ENCODE measurements at regions not wholly inside any gene's neighbourhood (a gene's known extent, or its start where the extent isn't known, plus 50 kb on each side); places are given as distances from the start of the nearest gene placed in this dataset.
"Not testable (repeated sequence)": the region's sequence is repeated elsewhere in the genome, so short reads cannot be mapped to it uniquely, and the experiment has no call there.

DNA sequence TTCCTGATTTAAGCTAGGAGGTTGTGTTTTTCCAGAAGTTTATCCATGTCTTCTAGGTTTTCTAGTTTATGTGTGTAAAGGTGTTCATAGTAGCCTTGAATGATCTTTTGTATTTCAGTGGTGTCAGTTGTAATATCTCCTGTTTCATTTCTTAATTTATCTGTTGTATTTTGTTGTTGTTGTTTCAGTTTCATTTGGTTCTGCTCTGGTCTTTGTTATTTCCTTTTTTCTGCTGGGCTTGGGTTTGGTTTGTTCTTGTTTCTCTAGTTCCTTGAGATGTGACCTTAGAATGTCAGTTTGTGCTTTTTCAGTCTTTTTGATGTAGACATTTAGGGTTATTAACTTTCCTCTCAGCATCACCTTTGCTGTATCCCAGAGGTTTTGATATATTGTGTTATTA, 62.8 kb downstream of the SCP2D1 start:
- H3K27ac ChIP-seq; CTCF ChIA-PET; DNase-seq (ENCODE audit: low spot score); POLR2A ChIA-PET (ENCODE audit: low non-redundant PET): not testable (repeated sequence)

DNA sequence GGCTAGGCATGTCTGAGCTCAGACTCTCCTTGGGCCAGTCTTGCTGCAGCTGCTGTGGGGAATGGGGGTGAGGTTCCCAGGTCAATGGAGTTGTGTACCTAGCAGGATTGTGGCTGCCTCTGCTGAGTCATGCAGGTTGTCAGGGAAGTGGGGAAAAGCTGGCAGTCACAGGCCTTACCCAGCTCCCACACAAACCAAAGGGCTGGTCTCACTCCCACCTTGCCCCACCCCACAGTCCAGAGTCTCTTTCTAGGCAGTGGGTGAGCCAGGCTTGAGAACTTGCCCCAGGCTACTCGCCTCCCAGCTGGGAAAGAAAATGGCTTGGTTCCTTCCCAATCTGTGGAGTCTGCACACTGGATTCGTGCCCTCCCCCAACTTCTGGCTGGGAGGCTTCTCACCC, 65.7 kb downstream of the SCP2D1 start:
- ChIA-PET CTCF (interaction anchor here (0.5 kb wide), 1 partner anchor 23 kb away, joined by 3 read pairs; no protein-coding TSS in a partner anchor), POLR2A (ENCODE audit: low non-redundant PET) (no interaction called here)
- peak overlapping the region; percentile 80 for H3K27ac ChIP-seq
- TF ChIP-seq, protein P1, sequence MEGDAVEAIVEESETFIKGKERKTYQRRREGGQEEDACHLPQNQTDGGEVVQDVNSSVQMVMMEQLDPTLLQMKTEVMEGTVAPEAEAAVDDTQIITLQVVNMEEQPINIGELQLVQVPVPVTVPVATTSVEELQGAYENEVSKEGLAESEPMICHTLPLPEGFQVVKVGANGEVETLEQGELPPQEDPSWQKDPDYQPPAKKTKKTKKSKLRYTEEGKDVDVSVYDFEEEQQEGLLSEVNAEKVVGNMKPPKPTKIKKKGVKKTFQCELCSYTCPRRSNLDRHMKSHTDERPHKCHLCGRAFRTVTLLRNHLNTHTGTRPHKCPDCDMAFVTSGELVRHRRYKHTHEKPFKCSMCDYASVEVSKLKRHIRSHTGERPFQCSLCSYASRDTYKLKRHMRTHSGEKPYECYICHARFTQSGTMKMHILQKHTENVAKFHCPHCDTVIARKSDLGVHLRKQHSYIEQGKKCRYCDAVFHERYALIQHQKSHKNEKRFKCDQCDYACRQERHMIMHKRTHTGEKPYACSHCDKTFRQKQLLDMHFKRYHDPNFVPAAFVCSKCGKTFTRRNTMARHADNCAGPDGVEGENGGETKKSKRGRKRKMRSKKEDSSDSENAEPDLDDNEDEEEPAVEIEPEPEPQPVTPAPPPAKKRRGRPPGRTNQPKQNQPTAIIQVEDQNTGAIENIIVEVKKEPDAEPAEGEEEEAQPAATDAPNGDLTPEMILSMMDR (conservative IDR thresholded peaks at IDR 0.05; ENCODE audit: low read depth): no peak
- DNase-seq (ENCODE audit: low spot score): peak; percentile 34

DNA sequence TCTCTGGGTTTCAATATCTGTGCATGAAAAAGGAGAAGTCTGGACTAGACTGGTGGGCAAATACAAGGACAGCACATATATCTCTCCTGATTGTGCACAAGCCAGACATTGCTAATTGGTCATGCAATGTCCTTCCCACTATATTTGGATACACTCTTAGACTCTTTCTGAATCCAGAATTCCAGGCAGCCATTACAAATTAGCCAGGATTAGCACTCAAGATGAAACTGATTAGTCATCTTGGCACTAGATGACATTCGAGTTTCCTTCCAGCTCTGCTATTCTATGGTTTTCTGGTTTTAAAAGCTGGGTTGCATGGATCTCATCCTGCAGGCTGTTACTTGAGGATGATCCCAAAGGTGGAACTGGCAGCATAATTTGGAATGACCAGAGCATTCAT, 73.2 kb downstream of the SCP2D1 start:
- TF ChIP-seq, protein P1 (conservative IDR thresholded peaks at IDR 0.05; ENCODE audit: low read depth): no peak
- no peak for DNase-seq (ENCODE audit: low spot score)
- no peak overlapping the region for H3K27ac ChIP-seq
- ChIA-PET POLR2A (ENCODE audit: low non-redundant PET) (interaction anchor here (0.6 kb wide), 1 partner anchor 344 kb away, joined by 3 read pairs; no protein-coding TSS in a partner anchor), CTCF (no interaction called here)

DNA sequence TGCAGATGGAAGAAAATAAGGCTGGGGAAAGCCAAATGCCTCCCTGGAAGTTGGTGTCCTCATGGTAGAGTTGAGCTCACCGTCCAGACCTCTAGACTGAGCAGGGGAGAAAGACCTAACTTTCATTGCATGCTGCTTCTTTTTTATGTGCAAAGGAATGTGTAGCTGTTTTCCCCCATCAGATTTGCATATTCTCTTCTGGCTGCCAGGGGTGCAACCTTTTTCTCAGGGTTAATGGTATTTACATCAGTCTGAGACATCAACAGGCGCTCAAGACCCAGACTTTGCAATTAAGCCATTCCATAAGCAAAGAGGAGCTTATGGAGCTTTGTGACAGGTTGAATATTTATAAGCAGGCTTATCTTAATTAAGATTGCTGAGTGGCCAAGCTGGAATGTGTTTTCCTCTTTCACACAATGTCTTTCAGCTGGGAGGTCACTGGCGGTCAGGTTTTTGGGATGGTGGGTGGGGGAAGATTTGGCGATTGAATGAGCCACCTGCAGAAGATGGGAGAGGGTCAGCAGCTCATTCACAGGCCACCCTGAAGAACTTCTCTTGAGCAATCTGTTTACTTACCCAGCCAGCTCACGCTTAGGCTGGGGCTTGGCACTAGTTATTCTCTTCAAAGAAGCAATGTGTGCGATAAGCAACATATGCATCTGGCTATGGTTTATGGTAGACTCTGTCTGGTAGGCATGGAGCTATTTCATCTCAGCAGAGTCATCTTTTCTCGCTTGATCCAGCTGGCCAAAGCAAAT, 88.6 kb downstream of the SCP2D1 start:
- no peak overlapping the region for H3K27ac ChIP-seq
- no peak for DNase-seq (ENCODE audit: low spot score)
- CTCF ChIA-PET: interaction anchor here (0.6 to 0.7 kb wide), 2 partner anchors 23 to 125 kb away, joined by 3 to 5 read pairs; no protein-coding TSS in a partner anchor
- TF ChIP-seq, protein P1 (conservative IDR thresholded peaks at IDR 0.05; ENCODE audit: low read depth): no peak
- POLR2A ChIA-PET (ENCODE audit: low non-redundant PET): no interaction called here

DNA sequence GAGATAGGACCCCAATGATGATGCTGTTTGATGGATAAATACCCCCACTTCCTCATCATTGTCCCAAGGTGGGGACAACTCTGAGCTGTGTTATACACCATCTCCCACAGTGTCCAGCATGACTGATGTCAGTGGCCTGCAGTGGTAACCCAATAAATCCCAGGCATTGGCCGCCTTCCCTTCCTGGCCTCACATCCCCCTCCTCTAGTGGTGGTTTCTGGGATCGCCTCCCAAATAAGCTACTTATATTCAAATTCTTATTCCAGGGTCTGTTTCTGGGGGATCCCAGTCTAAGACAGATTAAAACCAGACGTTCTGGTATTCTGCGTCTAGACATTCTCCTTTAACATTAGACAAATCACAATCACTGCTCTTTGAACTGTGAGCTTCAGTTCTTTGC, 90.6 kb downstream of the SCP2D1 start:
- ChIA-PET CTCF (interaction anchor here (0.6 to 1.1 kb wide), 3 partner anchors 8 to 397 kb away, joined by 3 read pairs; no protein-coding TSS in a partner anchor), POLR2A (ENCODE audit: low non-redundant PET) (no interaction called here)
- no peak overlapping the region for H3K27ac ChIP-seq
- DNase-seq (ENCODE audit: low spot score): no peak
- TF ChIP-seq, protein P1 (conservative IDR thresholded peaks at IDR 0.05; ENCODE audit: low read depth): no peak

DNA sequence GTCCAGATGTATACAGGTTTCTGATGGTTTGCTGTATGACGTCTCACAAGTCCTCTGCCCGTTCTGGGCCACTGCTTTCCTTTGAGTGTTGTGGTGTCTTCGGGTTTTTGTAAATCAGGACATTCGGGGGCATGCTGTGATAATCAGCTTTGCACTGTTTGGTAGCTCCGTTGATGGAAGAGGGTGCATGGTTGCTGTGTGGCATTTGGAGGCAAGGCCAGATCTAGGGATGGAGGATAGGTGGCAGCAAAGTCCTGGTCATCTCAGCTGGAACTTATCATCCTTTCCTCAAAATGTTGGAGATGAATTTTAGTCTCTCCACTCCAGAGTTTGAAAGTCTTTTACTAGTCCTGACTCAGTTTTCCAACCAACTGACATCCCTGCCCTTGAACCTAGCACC, 91.0 kb downstream of the SCP2D1 start:
- DNase-seq (ENCODE audit: low spot score): peak; percentile 12
- POLR2A ChIA-PET (ENCODE audit: low non-redundant PET): no interaction called here
- H3K27ac ChIP-seq: no peak overlapping the region
- TF ChIP-seq, protein P1 (conservative IDR thresholded peaks at IDR 0.05; ENCODE audit: low read depth): no peak
- CTCF ChIA-PET: interaction anchor here (0.6 to 1.1 kb wide), 3 partner anchors 8 to 397 kb away, joined by 3 read pairs; no protein-coding TSS in a partner anchor

DNA sequence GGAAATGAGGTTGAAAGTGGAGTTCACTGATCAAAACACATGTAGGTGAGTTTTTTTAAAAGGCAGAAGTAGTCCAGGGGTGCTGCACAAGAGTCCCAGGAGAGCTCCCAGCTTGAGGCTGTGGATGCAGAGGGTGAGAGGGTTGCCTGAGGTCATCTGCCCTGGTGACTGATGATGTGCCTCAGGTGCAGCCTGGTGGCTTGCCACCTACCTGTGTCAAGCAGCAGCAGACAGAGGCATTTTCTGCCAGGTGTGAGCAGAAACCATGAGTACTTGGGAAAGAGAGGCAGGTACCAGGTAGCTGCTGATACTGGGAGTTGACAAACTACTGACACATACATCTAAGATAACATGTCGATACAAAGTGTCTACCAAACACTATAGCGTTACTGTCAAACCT, 92.5 kb downstream of the SCP2D1 start:
- H3K27ac ChIP-seq: no peak overlapping the region
- POLR2A ChIA-PET (ENCODE audit: low non-redundant PET): no interaction called here
- no peak for DNase-seq (ENCODE audit: low spot score)
- TF ChIP-seq, protein P1 (conservative IDR thresholded peaks at IDR 0.05; ENCODE audit: low read depth): no peak
- CTCF ChIA-PET: no interaction called here
